Lower leg skin (tissue), 3 donors: ENCODE measurements at regions not wholly inside any gene's neighbourhood (a gene's known extent, or its start where the extent isn't known, plus 50 kb on each side); places are given as distances from the start of the nearest gene placed in this dataset.

Experiments
- CTCF ChIP-seq, 3 donors: fragments of 450-650 bp; IDR thresholded peaks; one replicate each; pipeline ENCODE4 v1.5.1; 2016; ENCODE audit warnings: antibody characterized with exemption in 3 of 3, mild to moderate bottlenecking in 3 of 3, moderate library complexity in 2 of 3
- POLR2A ChIP-seq, 2 donors: fragments of 450-650 bp; IDR thresholded peaks; one replicate each; pipeline ENCODE4 v1.6.1; 2016 to 2017; ENCODE audit warnings: antibody characterized with exemption in 2 of 2, mild to moderate bottlenecking in 1 of 2, moderate library complexity in 1 of 2

- TF ChIP-seq CTCF (IDR thresholded peaks at IDR 0.05) (no peak), POLR2A (IDR thresholded peaks at IDR 0.05) (no peak)
These were observed 101.7 kb upstream of the CD82 start for GRCh38 chr11:44463751-44464150.
